Kidney epithelial cell (primary cell): ENCODE measurements at regions not wholly inside any gene's neighbourhood (a gene's known extent, or its start where the extent isn't known, plus 50 kb on each side); places are given as distances from the start of the nearest gene placed in this dataset.

Source experiments
- DNase-seq: peaks from one replicate; pipeline ENCODE4 v3.0.0-alpha.2; 2010; ENCODE audit warnings: low read depth
- H3K27me3 ChIP-seq: 2 replicates; pipeline ENCODE4 v1.6.0; 2011; ENCODE audit warnings: low read length; ENCODE audit not compliant: control insufficient read depth, insufficient read depth
- H3K36me3 ChIP-seq: 2 replicates; pipeline ENCODE4 v1.5.1; 2011; ENCODE audit warnings: low read length; ENCODE audit not compliant: control insufficient read depth, insufficient read depth
- H3K4me3 ChIP-seq: 2 replicates; pipeline ENCODE4 v1.5.1; 2011; ENCODE audit warnings: low read depth, mild to moderate bottlenecking, control low read depth, low read length
- TF ChIP-seq, protein P1 (sequence below): IDR thresholded peaks from 2 replicates; pipeline ENCODE4 v1.5.1; 2011; ENCODE audit warnings: mild to moderate bottlenecking, moderate library complexity, low read length, control low read depth, inconsistent platforms; ENCODE audit not compliant: insufficient read depth, poor library complexity, severe bottlenecking

- TF ChIP-seq, protein P1, sequence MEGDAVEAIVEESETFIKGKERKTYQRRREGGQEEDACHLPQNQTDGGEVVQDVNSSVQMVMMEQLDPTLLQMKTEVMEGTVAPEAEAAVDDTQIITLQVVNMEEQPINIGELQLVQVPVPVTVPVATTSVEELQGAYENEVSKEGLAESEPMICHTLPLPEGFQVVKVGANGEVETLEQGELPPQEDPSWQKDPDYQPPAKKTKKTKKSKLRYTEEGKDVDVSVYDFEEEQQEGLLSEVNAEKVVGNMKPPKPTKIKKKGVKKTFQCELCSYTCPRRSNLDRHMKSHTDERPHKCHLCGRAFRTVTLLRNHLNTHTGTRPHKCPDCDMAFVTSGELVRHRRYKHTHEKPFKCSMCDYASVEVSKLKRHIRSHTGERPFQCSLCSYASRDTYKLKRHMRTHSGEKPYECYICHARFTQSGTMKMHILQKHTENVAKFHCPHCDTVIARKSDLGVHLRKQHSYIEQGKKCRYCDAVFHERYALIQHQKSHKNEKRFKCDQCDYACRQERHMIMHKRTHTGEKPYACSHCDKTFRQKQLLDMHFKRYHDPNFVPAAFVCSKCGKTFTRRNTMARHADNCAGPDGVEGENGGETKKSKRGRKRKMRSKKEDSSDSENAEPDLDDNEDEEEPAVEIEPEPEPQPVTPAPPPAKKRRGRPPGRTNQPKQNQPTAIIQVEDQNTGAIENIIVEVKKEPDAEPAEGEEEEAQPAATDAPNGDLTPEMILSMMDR: no peak
- H3K4me3 ChIP-seq: no peak overlapping the region
- peaks cover 4% of the 10 kb centered on the region for H3K27me3 ChIP-seq
- DNase-seq: no peak
- no peaks in the 10 kb centered on the region for H3K36me3 ChIP-seq
These were observed 168.7 kb upstream of the HDAC4 start for GRCh38 chr2:239569401-239570090.

GRCh38 chr2:239568601-239569000 is 167.8 kb upstream of the HDAC4 start:
- no peak for DNase-seq
- Histone ChIP-seq H3K27me3 (peaks cover 4% of the 10 kb centered on the region), H3K4me3 (no peak overlapping the region), H3K36me3 (no peaks in the 10 kb centered on the region)
- TF ChIP-seq, protein P1: no peak

GRCh38 chr2:239567786-239568185 is 167.0 kb upstream of the HDAC4 start:
- no peak for DNase-seq
- no peak overlapping the region for H3K4me3 ChIP-seq
- no peaks in the 10 kb centered on the region for H3K36me3 ChIP-seq
- H3K27me3 ChIP-seq: peaks cover 4% of the 10 kb centered on the region
- TF ChIP-seq, protein P1: no peak

GRCh38 chr2:239566995-239567568 is 166.3 kb upstream of the HDAC4 start:
- H3K4me3 ChIP-seq: no peak overlapping the region
- TF ChIP-seq, protein P1: no peak

GRCh38 chr2:239566162-239566994 is 165.6 kb upstream of the HDAC4 start:
- Histone ChIP-seq H3K36me3 (no peaks in the 10 kb centered on the region), H3K27me3 (peaks cover 6% of the 10 kb centered on the region), H3K4me3 (no peak overlapping the region)
- DNase-seq: no peak
- TF ChIP-seq, protein P1: no peak

More at GRCh38 chr2:239566995-239567568, 166.3 kb upstream of the HDAC4 start:
- H3K27me3 ChIP-seq: peaks cover 4% of the 10 kb centered on the region
- H3K36me3 ChIP-seq: no peaks in the 10 kb centered on the region
- no peak for DNase-seq
